ENCODE measurements at regions not wholly inside any gene's neighbourhood (a gene's known extent, or its start where the extent isn't known, plus 50 kb on each side); places are given as distances from the start of the nearest gene placed in this dataset.

- H3K4me1 Mint-ChIP-seq, result no peaks in the 10 kb centered on the region
- H3K36me3 Mint-ChIP-seq, result no peaks in the 10 kb centered on the region
- H3K4me3 Mint-ChIP-seq, result no peak overlapping the region
- H3K27me3 Mint-ChIP-seq (ENCODE audit: low read depth), result peaks cover 9% of the 10 kb centered on the region
- H3K27ac Mint-ChIP-seq, result no peak overlapping the region
- H3K9me3 Mint-ChIP-seq, result no peaks in the 10 kb centered on the region
- DNase-seq (ENCODE audit: low spot score in 2 of 2, unreplicated experiment in 2 of 2), result no peak
- TF ChIP-seq CTCF (IDR thresholded peaks at IDR 0.05; ENCODE audit: unreplicated experiment), result no peak
These were observed 317.9 kb upstream of the RBFOX1 start for GRCh38 chr16:7014756-7015155.

- no peak overlapping the region for H3K27ac Mint-ChIP-seq
- H3K9me3 Mint-ChIP-seq, result peaks cover 5% of the 10 kb centered on the region
- no peak overlapping the region for H3K4me3 Mint-ChIP-seq
- no peaks in the 10 kb centered on the region for H3K4me1 Mint-ChIP-seq
- H3K36me3 Mint-ChIP-seq, result no peaks in the 10 kb centered on the region
- TF ChIP-seq CTCF (IDR thresholded peaks at IDR 0.05; ENCODE audit: unreplicated experiment), result no peak
- peaks cover 11% of the 10 kb centered on the region for H3K27me3 Mint-ChIP-seq (ENCODE audit: low read depth)
- no peak for DNase-seq (ENCODE audit: low spot score in 2 of 2, unreplicated experiment in 2 of 2)
These were observed 318.7 kb upstream of the RBFOX1 start for GRCh38 chr16:7013990-7014389.

GRCh38 chr16:7004266-7004665 lies 328.4 kb upstream of the RBFOX1 start:
- no peak overlapping the region for H3K4me3 Mint-ChIP-seq
- no peak for TF ChIP-seq CTCF (IDR thresholded peaks at IDR 0.05; ENCODE audit: unreplicated experiment)
- H3K36me3 Mint-ChIP-seq, result no peaks in the 10 kb centered on the region
- peaks cover 6% of the 10 kb centered on the region for H3K27me3 Mint-ChIP-seq (ENCODE audit: low read depth)
- H3K4me1 Mint-ChIP-seq, result no peaks in the 10 kb centered on the region
- DNase-seq (ENCODE audit: low spot score in 2 of 2, unreplicated experiment in 2 of 2), result no peak
- H3K9me3 Mint-ChIP-seq, result peaks cover 3% of the 10 kb centered on the region
- H3K27ac Mint-ChIP-seq, result no peak overlapping the region

- no peak for DNase-seq (ENCODE audit: low spot score in 2 of 2, unreplicated experiment in 2 of 2)
- H3K36me3 Mint-ChIP-seq, result no peaks in the 10 kb centered on the region
- TF ChIP-seq CTCF (IDR thresholded peaks at IDR 0.05; ENCODE audit: unreplicated experiment), result no peak
- peaks cover 2% of the 10 kb centered on the region for H3K27me3 Mint-ChIP-seq (ENCODE audit: low read depth)
- H3K4me1 Mint-ChIP-seq, result peaks cover 3% of the 10 kb centered on the region
- H3K4me3 Mint-ChIP-seq, result no peak overlapping the region
- H3K9me3 Mint-ChIP-seq, result peaks cover 5% of the 10 kb centered on the region
- no peak overlapping the region for H3K27ac Mint-ChIP-seq
These were observed 339.1 kb upstream of the RBFOX1 start for GRCh38 chr16:6993544-6993943.

- Mint-ChIP-seq H3K27ac (no peak overlapping the region), H3K27me3 (ENCODE audit: low read depth) (peaks cover under 1% of the 10 kb centered on the region), H3K4me1 (peaks cover 3% of the 10 kb centered on the region), H3K4me3 (no peak overlapping the region), H3K9me3 (no peaks in the 10 kb centered on the region), H3K36me3 (no peaks in the 10 kb centered on the region)
- no peak for TF ChIP-seq CTCF (IDR thresholded peaks at IDR 0.05; ENCODE audit: unreplicated experiment)
- DNase-seq (ENCODE audit: low spot score in 2 of 2, unreplicated experiment in 2 of 2), result no peak
These were observed 343.8 kb upstream of the RBFOX1 start for GRCh38 chr16:6988846-6989245.

- Mint-ChIP-seq H3K4me1 (peaks cover 9% of the 10 kb centered on the region), H3K4me3 (no peak overlapping the region), H3K27ac (no peak overlapping the region), H3K36me3 (no peaks in the 10 kb centered on the region), H3K27me3 (ENCODE audit: low read depth) (no peaks in the 10 kb centered on the region), H3K9me3 (no peaks in the 10 kb centered on the region)
- no peak for DNase-seq (ENCODE audit: low spot score in 2 of 2, unreplicated experiment in 2 of 2)
- no peak for TF ChIP-seq CTCF (IDR thresholded peaks at IDR 0.05; ENCODE audit: unreplicated experiment)
These were observed 354.7 kb upstream of the RBFOX1 start for GRCh38 chr16:6977916-6978315.
